ENCODE measurements at regions not wholly inside any gene's neighbourhood (a gene's known extent, or its start where the extent isn't known, plus 50 kb on each side); places are given as distances from the start of the nearest gene placed in this dataset.
"Not testable (repeated sequence)": the region's sequence is repeated elsewhere in the genome, so short reads cannot be mapped to it uniquely, and the experiment has no call there.

- no peak for TF ChIP-seq CTCF (IDR thresholded peaks at IDR 0.05)
- no peak for DNase-seq
- Histone ChIP-seq H3K36me3 (no peaks in the 10 kb centered on the region), H3K4me1 (no peaks in the 10 kb centered on the region), H3K4me3 (no peak overlapping the region), H3K9me3 (no peaks in the 10 kb centered on the region), H3K27me3 (ENCODE audit: low read depth) (no peaks in the 10 kb centered on the region), H3K27ac (no peak overlapping the region)
- no peak for ATAC-seq
- intact Hi-C loops (cut with DNase I) = no loop called here
Measured at GRCh38 chr6:74402781-74403180, 706.8 kb downstream of the CD109 start.

GRCh38 chr6:74378437-74378836, 682.4 kb downstream of the CD109 start:
- H3K27ac ChIP-seq; DNase-seq; intact Hi-C loops (cut with DNase I); H3K4me3 ChIP-seq; ATAC-seq; H3K36me3 ChIP-seq; H3K27me3 ChIP-seq (ENCODE audit: low read depth); H3K4me1 ChIP-seq; H3K9me3 ChIP-seq: not testable (repeated sequence)

- H3K36me3 ChIP-seq = no peaks in the 10 kb centered on the region
- no peak overlapping the region for H3K27ac ChIP-seq
- H3K27me3 ChIP-seq (ENCODE audit: low read depth) = no peaks in the 10 kb centered on the region
- no peaks in the 10 kb centered on the region for H3K4me1 ChIP-seq
- no peak for TF ChIP-seq CTCF (IDR thresholded peaks at IDR 0.05)
- H3K4me3 ChIP-seq = no peak overlapping the region
- no peak for ATAC-seq
- no peaks in the 10 kb centered on the region for H3K9me3 ChIP-seq
- no peak for DNase-seq
- intact Hi-C loops (cut with DNase I) = no loop called here
Measured at GRCh38 chr6:74369556-74369993, 673.6 kb downstream of the CD109 start.

GRCh38 chr6:74368746-74369145, 672.7 kb downstream of the CD109 start:
- H3K9me3 ChIP-seq = no peaks in the 10 kb centered on the region
- H3K36me3 ChIP-seq = no peaks in the 10 kb centered on the region
- H3K27ac ChIP-seq = no peak overlapping the region
- intact Hi-C loops (cut with DNase I) = no loop called here
- H3K27me3 ChIP-seq (ENCODE audit: low read depth) = no peaks in the 10 kb centered on the region
- no peak for ATAC-seq
- TF ChIP-seq CTCF (IDR thresholded peaks at IDR 0.05) = no peak
- no peaks in the 10 kb centered on the region for H3K4me1 ChIP-seq
- H3K4me3 ChIP-seq = no peak overlapping the region
- no peak for DNase-seq

GRCh38 chr6:74366634-74367033, 670.6 kb downstream of the CD109 start:
- H3K4me3 ChIP-seq = no peak overlapping the region
- no peaks in the 10 kb centered on the region for H3K27me3 ChIP-seq (ENCODE audit: low read depth)
- H3K9me3 ChIP-seq = no peaks in the 10 kb centered on the region
- H3K36me3 ChIP-seq = no peaks in the 10 kb centered on the region
- no peak overlapping the region for H3K27ac ChIP-seq
- H3K4me1 ChIP-seq = no peaks in the 10 kb centered on the region
- intact Hi-C loops (cut with DNase I) = no loop called here
- ATAC-seq = no peak
- TF ChIP-seq CTCF (IDR thresholded peaks at IDR 0.05) = no peak
- DNase-seq = no peak

GRCh38 chr6:74362391-74362790, 666.4 kb downstream of the CD109 start:
- no peak for DNase-seq
- TF ChIP-seq CTCF (IDR thresholded peaks at IDR 0.05) = no peak
- Histone ChIP-seq H3K4me3 (no peak overlapping the region), H3K9me3 (no peaks in the 10 kb centered on the region), H3K27ac (no peak overlapping the region), H3K4me1 (no peaks in the 10 kb centered on the region), H3K27me3 (ENCODE audit: low read depth) (no peaks in the 10 kb centered on the region), H3K36me3 (no peaks in the 10 kb centered on the region)
- intact Hi-C loops (cut with DNase I) = no loop called here
- ATAC-seq = no peak
